IMR-90 (cell line): ENCODE measurements at regions not wholly inside any gene's neighbourhood (a gene's known extent, or its start where the extent isn't known, plus 50 kb on each side); places are given as distances from the start of the nearest gene placed in this dataset.

ENCODE experiments used
- BHLHE40 ChIP-seq: fragments of 150-350 bp; IDR thresholded peaks from 2 replicates; pipeline ENCODE4 v1.6.1; 2016; ENCODE audit warnings: mild to moderate bottlenecking, low read depth, low read length
- CEBPB ChIP-seq: IDR thresholded peaks from 2 replicates; pipeline ENCODE4 v1.6.1; 2012; ENCODE audit warnings: low read depth, low read length, improper control_type of control experiment
- CHD1 ChIP-seq: IDR thresholded peaks from 2 replicates; pipeline ENCODE4 v1.6.1; 2012; ENCODE audit warnings: low read depth, low read length, improper control_type of control experiment
- CTCF ChIP-seq: conservative IDR thresholded peaks from 2 replicates; pipeline ENCODE4 v1.5.1; 2012; ENCODE audit warnings: mild to moderate bottlenecking, low read depth, low read length, improper control_type of control experiment
- FOS ChIP-seq: fragments of 150-350 bp; IDR thresholded peaks from 2 replicates; pipeline ENCODE4 v1.6.1; 2016; ENCODE audit warnings: low read depth, low read length
- MAFK ChIP-seq: IDR thresholded peaks from 2 replicates; pipeline ENCODE4 v1.6.1; 2012; ENCODE audit warnings: low read depth, low read length, improper control_type of control experiment
- MXI1 ChIP-seq: IDR thresholded peaks from 2 replicates; pipeline ENCODE4 v1.6.1; 2012; ENCODE audit warnings: low read depth, mild to moderate bottlenecking, low read length, moderate library complexity, borderline replicate concordance
- POLR2A ChIP-seq: IDR thresholded peaks from 2 replicates; pipeline ENCODE4 v1.6.1; 2012; ENCODE audit warnings: mild to moderate bottlenecking, low read depth, low read length
- RAD21 ChIP-seq: IDR thresholded peaks from 2 replicates; pipeline ENCODE4 v1.6.1; 2012; ENCODE audit warnings: low read length, improper control_type of control experiment
- RCOR1 ChIP-seq: IDR thresholded peaks from 2 replicates; pipeline ENCODE4 v1.6.1; 2012; ENCODE audit warnings: mild to moderate bottlenecking, low read length, improper control_type of control experiment; ENCODE audit not compliant: insufficient replicate concordance
- SMC3 ChIP-seq: fragments of 150-350 bp; IDR thresholded peaks from 2 replicates; pipeline ENCODE4 v1.6.1; 2016; ENCODE audit warnings: low read depth, mild to moderate bottlenecking, antibody characterized with exemption, low read length, moderate library complexity
- USF2 ChIP-seq: fragments of 150-350 bp; IDR thresholded peaks from 2 replicates; pipeline ENCODE4 v1.6.1; 2017; ENCODE audit warnings: mild to moderate bottlenecking, antibody characterized with exemption, low read length, low read depth
- TF ChIP-seq, protein P1 (sequence below): fragments of 150-350 bp; IDR thresholded peaks from 2 replicates; pipeline ENCODE4 v1.6.1; 2016; ENCODE audit warnings: low read depth, mild to moderate bottlenecking, low read length, moderate library complexity, borderline replicate concordance

GRCh38 chr4:13893987-13894386, 266.5 kb upstream of the BOD1L1 start:
- TF ChIP-seq RAD21 (no peak), CTCF (no peak), CEBPB (no peak), FOS (no peak), CHD1 (no peak), RCOR1 (no peak), POLR2A (no peak), MXI1 (peak; percentile 64; the same call in 1 of the 2 replicates), MAFK (no peak), BHLHE40 (no peak), SMC3 (no peak), USF2 (no peak)
- TF ChIP-seq, protein P1, sequence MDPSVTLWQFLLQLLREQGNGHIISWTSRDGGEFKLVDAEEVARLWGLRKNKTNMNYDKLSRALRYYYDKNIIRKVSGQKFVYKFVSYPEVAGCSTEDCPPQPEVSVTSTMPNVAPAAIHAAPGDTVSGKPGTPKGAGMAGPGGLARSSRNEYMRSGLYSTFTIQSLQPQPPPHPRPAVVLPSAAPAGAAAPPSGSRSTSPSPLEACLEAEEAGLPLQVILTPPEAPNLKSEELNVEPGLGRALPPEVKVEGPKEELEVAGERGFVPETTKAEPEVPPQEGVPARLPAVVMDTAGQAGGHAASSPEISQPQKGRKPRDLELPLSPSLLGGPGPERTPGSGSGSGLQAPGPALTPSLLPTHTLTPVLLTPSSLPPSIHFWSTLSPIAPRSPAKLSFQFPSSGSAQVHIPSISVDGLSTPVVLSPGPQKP: no peak
